Esophagus muscularis mucosa (tissue), 4 donors: ENCODE measurements at regions not wholly inside any gene's neighbourhood (a gene's known extent, or its start where the extent isn't known, plus 50 kb on each side); places are given as distances from the start of the nearest gene placed in this dataset.

Experiments used
- DNase-seq: peaks from one replicate; pipeline ENCODE4 v3.0.0-alpha.2; 2017; ENCODE audit errors: extremely low spot score
- H3K27ac ChIP-seq, 4 donors: fragments of 200-600 bp; sonication (generic); replicated peaks in 1 of 4; 1 replicate in 3 of 4; 2 replicates in 1 of 4; pipeline ENCODE4 v1.5.1; 2016 to 2019; ENCODE audit warnings: mild to moderate bottlenecking in 1 of 4
- H3K27me3 ChIP-seq, 4 donors: fragments of 200-600 bp; sonication (generic); one replicate each; pipeline versions ENCODE4 v1.5.1 to v1.6.0; 2016 to 2019
- H3K36me3 ChIP-seq, 4 donors: fragments of 200-600 bp; sonication (generic); one replicate each; pipeline ENCODE4 v1.5.1; 2016 to 2019
- H3K4me1 ChIP-seq, 4 donors: fragments of 200-600 bp; sonication (generic); one replicate each; pipeline ENCODE4 v1.5.1; 2016 to 2019
- H3K4me3 ChIP-seq, 4 donors: fragments of 200-600 bp; sonication (generic); 1 replicate in 2 of 4; 2 replicates in 2 of 4; pipeline ENCODE4 v1.5.1; 2016 to 2019; ENCODE audit warnings: mild to moderate bottlenecking in 4 of 4, moderate library complexity in 1 of 4
- H3K9me3 ChIP-seq, 4 donors: fragments of 200-600 bp; sonication (generic); 1 replicate in 3 of 4; 2 replicates in 1 of 4; pipeline ENCODE4 v1.5.1; 2016 to 2019
- EP300 ChIP-seq: sonication (generic); formaldehyde crosslinking; IDR thresholded peaks from one replicate; pipeline ENCODE4 v1.6.1; 2017; ENCODE audit warnings: antibody characterized with exemption
- POLR2A ChIP-seq: fragments of 450-650 bp; IDR thresholded peaks from one replicate; pipeline ENCODE4 v1.6.1; 2017; ENCODE audit warnings: antibody characterized with exemption, moderate library complexity, mild to moderate bottlenecking, low read depth
- POLR2AphosphoS5 ChIP-seq, 2 donors: sonication (generic); formaldehyde crosslinking; IDR thresholded peaks; one replicate each; pipeline ENCODE4 v1.6.1; 2017; ENCODE audit warnings: antibody characterized with exemption in 2 of 2
- WGBS: methylation state at CpG from one replicate; pipeline ENCODE4 v1.1.5; 2018; 5-methylcytosine and 5-hydroxymethylcytosine counted together
- intact Hi-C: fragments of 100-400 bp; cut with DNase I; formaldehyde crosslinking; loops from one replicate; pipeline ENCODE4 v1.15.1; 2023
- TF ChIP-seq, protein P1 (sequence below), 3 experiments: fragments of 200-600 bp in 2 of 3; fragments of 450-650 bp in 1 of 3; sonication (generic) in 2 of 3; IDR thresholded peaks; one replicate each; pipeline ENCODE4 v1.5.1; 2017 to 2019; ENCODE audit warnings: antibody characterized with exemption in 3 of 3, mild to moderate bottlenecking in 2 of 3, moderate library complexity in 1 of 3

DNA sequence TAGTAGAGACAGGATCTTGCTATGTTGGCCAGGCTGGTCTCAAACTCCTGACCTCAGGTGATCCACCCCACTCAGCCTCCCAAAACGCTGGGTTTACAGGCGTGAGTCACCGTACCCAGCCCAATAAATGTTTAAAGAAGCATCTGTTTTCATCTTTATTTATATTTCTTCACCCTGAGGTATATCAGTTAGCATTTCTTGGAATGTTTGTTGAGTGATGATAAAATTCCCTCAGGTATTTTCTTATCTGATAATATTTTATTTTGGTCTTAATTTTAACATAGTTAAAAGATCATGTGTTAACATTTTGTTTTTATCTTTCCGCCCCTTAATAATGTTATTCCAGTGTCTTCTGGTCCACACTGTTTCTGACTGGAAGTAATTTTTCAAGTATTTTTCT is 839.6 kb upstream of the CDH10 start:
- no peaks in the 10 kb centered on the region for H3K36me3 ChIP-seq
- 85% methylated on average over 4 of the region's 4 CpGs for WGBS
- intact Hi-C loops = no loop called here
- no peak for TF ChIP-seq POLR2A
- TF ChIP-seq, protein P1, sequence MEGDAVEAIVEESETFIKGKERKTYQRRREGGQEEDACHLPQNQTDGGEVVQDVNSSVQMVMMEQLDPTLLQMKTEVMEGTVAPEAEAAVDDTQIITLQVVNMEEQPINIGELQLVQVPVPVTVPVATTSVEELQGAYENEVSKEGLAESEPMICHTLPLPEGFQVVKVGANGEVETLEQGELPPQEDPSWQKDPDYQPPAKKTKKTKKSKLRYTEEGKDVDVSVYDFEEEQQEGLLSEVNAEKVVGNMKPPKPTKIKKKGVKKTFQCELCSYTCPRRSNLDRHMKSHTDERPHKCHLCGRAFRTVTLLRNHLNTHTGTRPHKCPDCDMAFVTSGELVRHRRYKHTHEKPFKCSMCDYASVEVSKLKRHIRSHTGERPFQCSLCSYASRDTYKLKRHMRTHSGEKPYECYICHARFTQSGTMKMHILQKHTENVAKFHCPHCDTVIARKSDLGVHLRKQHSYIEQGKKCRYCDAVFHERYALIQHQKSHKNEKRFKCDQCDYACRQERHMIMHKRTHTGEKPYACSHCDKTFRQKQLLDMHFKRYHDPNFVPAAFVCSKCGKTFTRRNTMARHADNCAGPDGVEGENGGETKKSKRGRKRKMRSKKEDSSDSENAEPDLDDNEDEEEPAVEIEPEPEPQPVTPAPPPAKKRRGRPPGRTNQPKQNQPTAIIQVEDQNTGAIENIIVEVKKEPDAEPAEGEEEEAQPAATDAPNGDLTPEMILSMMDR (IDR thresholded peaks at IDR 0.05) = no peak
- TF ChIP-seq POLR2AphosphoS5 (IDR thresholded peaks at IDR 0.05) = no peak
- TF ChIP-seq EP300 = no peak
- peaks cover 0 to 7% (median 3%) of the 10 kb centered on the region in 4 donors for H3K9me3 ChIP-seq
- no peaks in the 10 kb centered on the region for H3K27me3 ChIP-seq
- no peak overlapping the region for H3K27ac ChIP-seq
- no peaks in the 10 kb centered on the region for H3K4me1 ChIP-seq
- no peak overlapping the region for H3K4me3 ChIP-seq
- no peak for DNase-seq

DNA sequence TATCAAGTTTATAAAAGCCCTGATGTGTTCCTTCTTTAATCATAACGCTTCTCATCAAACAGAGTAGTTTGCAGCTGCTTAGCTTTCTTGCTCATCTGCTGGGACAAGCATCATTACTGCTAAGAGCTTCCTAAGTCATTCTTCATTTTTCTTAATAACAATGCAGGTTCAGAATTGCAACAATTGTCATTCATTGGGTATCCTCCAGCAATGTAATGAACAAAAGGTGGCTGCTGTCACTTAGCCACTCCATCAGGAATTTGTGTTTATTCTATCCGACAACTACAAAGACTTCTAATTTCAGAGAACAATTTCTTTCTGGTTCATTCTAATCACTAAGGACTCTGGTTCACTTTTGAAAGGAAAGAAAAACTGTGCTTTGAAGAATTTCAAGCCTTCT is 836.7 kb upstream of the CDH10 start:
- Histone ChIP-seq H3K9me3 (peaks cover 0 to 7% (median 3%) of the 10 kb centered on the region in 4 donors), H3K4me1 (no peaks in the 10 kb centered on the region), H3K27me3 (no peaks in the 10 kb centered on the region), H3K36me3 (no peaks in the 10 kb centered on the region), H3K4me3 (no peak overlapping the region), H3K27ac (no peak overlapping the region)
- no peak for DNase-seq
- TF ChIP-seq POLR2AphosphoS5 (IDR thresholded peaks at IDR 0.05) = no peak
- TF ChIP-seq EP300 = no peak
- TF ChIP-seq POLR2A = no peak
- TF ChIP-seq, protein P1 (IDR thresholded peaks at IDR 0.05) = no peak
- 26% methylated on average over 2 of the region's 2 CpGs for WGBS
- intact Hi-C loops = no loop called here

- Histone ChIP-seq H3K27ac (no peak overlapping the region), H3K36me3 (no peaks in the 10 kb centered on the region), H3K9me3 (no peaks in the 10 kb centered on the region), H3K4me3 (no peak overlapping the region), H3K27me3 (no peaks in the 10 kb centered on the region), H3K4me1 (no peaks in the 10 kb centered on the region)
- intact Hi-C loops = no loop called here
- DNase-seq = no peak
- 91% methylated on average over 1 of the region's 1 CpG for WGBS
- TF ChIP-seq, protein P1 (IDR thresholded peaks at IDR 0.05) = no peak
- TF ChIP-seq POLR2A (no peak), POLR2AphosphoS5 (IDR thresholded peaks at IDR 0.05) (no peak), EP300 (no peak)
Measured at GRCh38 chr5:25459082-25459481, 814.3 kb upstream of the CDH10 start.

DNA sequence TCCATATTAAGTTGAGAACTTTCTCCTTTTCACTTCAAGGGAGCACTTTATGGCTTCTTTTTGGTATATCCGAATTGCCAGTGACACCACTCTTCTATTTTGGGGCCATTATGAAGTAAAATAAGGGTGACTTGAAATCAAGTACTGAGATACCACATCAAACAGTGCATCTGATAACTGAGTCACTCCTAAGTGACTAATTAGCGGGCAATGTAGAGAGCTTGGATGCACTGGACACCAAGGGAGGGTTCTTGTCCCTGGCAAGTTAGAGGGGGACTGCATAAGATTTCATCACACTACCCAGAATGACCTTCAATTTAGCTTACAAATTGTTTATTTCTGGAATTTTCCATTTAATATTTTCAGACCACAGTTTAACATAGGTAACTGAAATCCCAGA is 813.9 kb upstream of the CDH10 start:
- Histone ChIP-seq H3K9me3 (no peaks in the 10 kb centered on the region), H3K36me3 (no peaks in the 10 kb centered on the region), H3K4me1 (no peaks in the 10 kb centered on the region), H3K27me3 (no peaks in the 10 kb centered on the region), H3K27ac (no peak overlapping the region), H3K4me3 (no peak overlapping the region)
- intact Hi-C loops = no loop called here
- DNase-seq = no peak
- WGBS = 84% methylated on average over 2 of the region's 2 CpGs
- TF ChIP-seq POLR2A (no peak), POLR2AphosphoS5 (IDR thresholded peaks at IDR 0.05) (no peak), EP300 (no peak)
- TF ChIP-seq, protein P1 (IDR thresholded peaks at IDR 0.05) = no peak

- TF ChIP-seq, protein P1 (IDR thresholded peaks at IDR 0.05) = no peak
- TF ChIP-seq POLR2A (no peak), POLR2AphosphoS5 (IDR thresholded peaks at IDR 0.05) (no peak), EP300 (no peak)
- no peaks in the 10 kb centered on the region for H3K4me1 ChIP-seq
- H3K4me3 ChIP-seq = no peak overlapping the region
- no peaks in the 10 kb centered on the region for H3K9me3 ChIP-seq
- no peak for DNase-seq
- no peaks in the 10 kb centered on the region for H3K27me3 ChIP-seq
- intact Hi-C loops = no loop called here
- H3K36me3 ChIP-seq = no peaks in the 10 kb centered on the region
- no peak overlapping the region for H3K27ac ChIP-seq
Measured at GRCh38 chr5:25453500-25453899, 808.7 kb upstream of the CDH10 start.
